Upper lobe of left lung (tissue), 6 donors: ENCODE measurements at regions not wholly inside any gene's neighbourhood (a gene's known extent, or its start where the extent isn't known, plus 50 kb on each side); places are given as distances from the start of the nearest gene placed in this dataset.

ENCODE experiments used
- ATAC-seq, 2 donors: fragments of 200-7000 bp; cut with Tn5 transposase; one replicate each; pipeline ENCODE4 v1.9.1; 2022; ENCODE audit warnings: mild to moderate bottlenecking in 2 of 2, moderate library complexity in 2 of 2; ENCODE audit not compliant: low FRiP score in 2 of 2
- DNase-seq, 2 donors: peaks; one replicate each; pipeline ENCODE4 v3.0.0-alpha.2; 2019 to 2020
- H3K27ac ChIP-seq, 4 donors: fragments of 200-600 bp; sonication (generic); one replicate each; pipeline ENCODE4 v1.5.1; 2016 to 2019
- H3K27me3 ChIP-seq, 4 donors: fragments of 200-600 bp; sonication (generic); one replicate each; pipeline ENCODE4 v1.5.1; 2017 to 2019
- H3K36me3 ChIP-seq, 4 donors: fragments of 200-600 bp; sonication (generic); one replicate each; pipeline ENCODE4 v1.5.1; 2016 to 2019
- H3K4me1 ChIP-seq, 4 donors: fragments of 200-600 bp; sonication (generic); one replicate each; pipeline ENCODE4 v1.5.1; 2018 to 2019
- H3K4me3 ChIP-seq, 4 donors: fragments of 200-600 bp; sonication (generic); one replicate each; pipeline ENCODE4 v1.5.1; 2017 to 2019; ENCODE audit warnings: mild to moderate bottlenecking in 2 of 4, moderate library complexity in 1 of 4
- H3K9me3 ChIP-seq, 4 donors: fragments of 200-600 bp; sonication (generic); one replicate each; pipeline ENCODE4 v1.5.1; 2018 to 2019
- CTCF ChIP-seq, 6 experiments: fragments of 450-650 bp in 4 of 6; fragments of 200-600 bp in 2 of 6; sonication (generic) in 2 of 6; IDR thresholded peaks; one replicate each; pipeline ENCODE4 v1.5.1; 2016 to 2019; ENCODE audit warnings: antibody characterized with exemption in 6 of 6
- EP300 ChIP-seq, 4 donors: sonication (generic); formaldehyde crosslinking; IDR thresholded peaks; one replicate each; pipeline ENCODE4 v1.5.1; 2017; ENCODE audit warnings: antibody characterized with exemption in 4 of 4, control low read depth in 2 of 4
- POLR2A ChIP-seq, 4 donors: fragments of 450-650 bp; IDR thresholded peaks; one replicate each; pipeline ENCODE4 v1.5.1; 2016 to 2017; ENCODE audit warnings: antibody characterized with exemption in 4 of 4, mild to moderate bottlenecking in 2 of 4
- POLR2AphosphoS5 ChIP-seq, 2 donors: sonication (generic); formaldehyde crosslinking; IDR thresholded peaks; one replicate each; pipeline ENCODE4 v1.5.1; 2017; ENCODE audit warnings: antibody characterized with exemption in 2 of 2
- WGBS, 2 donors: methylation state at CpG; one replicate each; pipeline ENCODE4 v1.1.5; 2017 to 2018; 5-methylcytosine and 5-hydroxymethylcytosine counted together
- donor health status: DM: no; HTN: no; CAD: no; lungs with moderate emphysema.
- donor health status: DM: no; HTN: yes; CAD: no; lungs with severe emphysema.

GRCh38 chrX:40449956-40450706 lies 130.6 kb upstream of the ATP6AP2 start:
- TF ChIP-seq CTCF (IDR thresholded peaks at IDR 0.05) (no peak), EP300 (IDR thresholded peaks at IDR 0.05) (no peak), POLR2A (IDR thresholded peaks at IDR 0.05) (no peak), POLR2AphosphoS5 (IDR thresholded peaks at IDR 0.05) (no peak)
- WGBS, 2 donors = 35 to 66% methylated on average over 3 to 8 of the region's 8 CpGs
- Histone ChIP-seq H3K27ac (no peak overlapping the region), H3K4me3 (no peak overlapping the region), H3K9me3 (no peaks in the 10 kb centered on the region), H3K4me1 (peaks cover 0 to 6% (median 1%) of the 10 kb centered on the region in 4 donors), H3K36me3 (no peaks in the 10 kb centered on the region), H3K27me3 (no peaks in the 10 kb centered on the region)
- DNase-seq (no peak), ATAC-seq (no peak)

- ATAC-seq = no peak
Observed at GRCh38 chrX:40449396-40449795, 131.4 kb upstream of the ATP6AP2 start.

GRCh38 chrX:40448793-40449192 lies 132.0 kb upstream of the ATP6AP2 start:
- no peak for TF ChIP-seq CTCF (IDR thresholded peaks at IDR 0.05)
- TF ChIP-seq POLR2AphosphoS5 (IDR thresholded peaks at IDR 0.05) = no peak
- no peak for TF ChIP-seq EP300 (IDR thresholded peaks at IDR 0.05)
- ATAC-seq (no peak), DNase-seq (no peak)
- no peak overlapping the region for H3K27ac ChIP-seq
- H3K9me3 ChIP-seq = no peaks in the 10 kb centered on the region
- H3K4me3 ChIP-seq = no peak overlapping the region
- no peaks in the 10 kb centered on the region for H3K36me3 ChIP-seq
- 70 to 83% methylated on average over 2 to 6 of the region's 6 CpGs for WGBS, 2 donors
- no peaks in the 10 kb centered on the region for H3K27me3 ChIP-seq
- H3K4me1 ChIP-seq = peaks cover 0 to 6% (median 1%) of the 10 kb centered on the region in 4 donors

More at GRCh38 chrX:40449396-40449795, 131.4 kb upstream of the ATP6AP2 start:
- no peak for TF ChIP-seq POLR2A (IDR thresholded peaks at IDR 0.05)
- TF ChIP-seq EP300 (IDR thresholded peaks at IDR 0.05) = no peak
- TF ChIP-seq CTCF (IDR thresholded peaks at IDR 0.05) = no peak
- TF ChIP-seq POLR2AphosphoS5 (IDR thresholded peaks at IDR 0.05) = no peak
- no peaks in the 10 kb centered on the region for H3K9me3 ChIP-seq
- H3K36me3 ChIP-seq = no peaks in the 10 kb centered on the region
- no peaks in the 10 kb centered on the region for H3K27me3 ChIP-seq
- H3K4me1 ChIP-seq = peaks cover 0 to 6% (median 1%) of the 10 kb centered on the region in 4 donors
- WGBS, 2 donors = 73% methylated on average over 7 of the region's 7 CpGs; no CpG with 5 or more reads in 1 of the 2 donors
- H3K27ac ChIP-seq = no peak overlapping the region
- no peak overlapping the region for H3K4me3 ChIP-seq
- DNase-seq = no peak

GRCh38 chrX:40446921-40447320 lies 133.8 kb upstream of the ATP6AP2 start:
- WGBS, 2 donors = 17 to 49% methylated on average over 3 to 6 of the region's 6 CpGs
- Histone ChIP-seq H3K27me3 (no peaks in the 10 kb centered on the region), H3K4me1 (peaks cover 0 to 6% (median 1%) of the 10 kb centered on the region in 4 donors), H3K36me3 (no peaks in the 10 kb centered on the region), H3K27ac (no peak overlapping the region), H3K9me3 (no peaks in the 10 kb centered on the region), H3K4me3 (no peak overlapping the region)
- no peak for ATAC-seq
- DNase-seq = peak in 1 of 2 donors; percentile 37
- no peak for TF ChIP-seq CTCF (IDR thresholded peaks at IDR 0.05)
- TF ChIP-seq POLR2A (IDR thresholded peaks at IDR 0.05) = no peak
- no peak for TF ChIP-seq EP300 (IDR thresholded peaks at IDR 0.05)
- TF ChIP-seq POLR2AphosphoS5 (IDR thresholded peaks at IDR 0.05) = no peak

- H3K4me3 ChIP-seq = no peak overlapping the region
- TF ChIP-seq POLR2A (IDR thresholded peaks at IDR 0.05) = no peak
- no peak for TF ChIP-seq EP300 (IDR thresholded peaks at IDR 0.05)
- TF ChIP-seq CTCF (IDR thresholded peaks at IDR 0.05) = no peak
- TF ChIP-seq POLR2AphosphoS5 (IDR thresholded peaks at IDR 0.05) = no peak
- H3K27me3 ChIP-seq = no peaks in the 10 kb centered on the region
- H3K9me3 ChIP-seq = no peaks in the 10 kb centered on the region
- ATAC-seq = no peak
- no peak for DNase-seq
- no peaks in the 10 kb centered on the region for H3K36me3 ChIP-seq
- H3K4me1 ChIP-seq = peaks cover 0 to 6% (median 1%) of the 10 kb centered on the region in 4 donors
- WGBS, 2 donors = 67 to 69% methylated on average over 1 to 3 of the region's 3 CpGs
- no peak overlapping the region for H3K27ac ChIP-seq
Observed at GRCh38 chrX:40445691-40446090, 135.1 kb upstream of the ATP6AP2 start.
